CD4-positive, alpha-beta T cell (primary cell): ENCODE measurements at regions not wholly inside any gene's neighbourhood (a gene's known extent, or its start where the extent isn't known, plus 50 kb on each side); places are given as distances from the start of the nearest gene placed in this dataset.

ENCODE experiments used
- ATAC-seq: fragments of 200-7000 bp; cut with Tn5 transposase; one replicate; pipeline ENCODE4 v1.10.0; 2022; ENCODE audit warnings: mild to moderate bottlenecking; ENCODE audit not compliant: poor library complexity
- CTCF ChIA-PET: fragments of 350-600 bp; sonication (Branson Sonifier 250); formaldehyde crosslinking; loops from one replicate; lab custom pipeline; 2021; ENCODE audit warnings: antibody characterized with exemption, inconsistent platforms; lab: Charles Lee
- POLR2A ChIA-PET: fragments of 350-600 bp; sonication (Branson Sonifier 250); formaldehyde crosslinking; loops from one replicate; lab custom pipeline; 2021; ENCODE audit warnings: antibody characterized with exemption, inconsistent platforms; lab: Charles Lee
- DNase-seq, 14 experiments: peaks; one replicate each; pipeline ENCODE4 v3.0.0-alpha.2; 2013 to 2020; ENCODE audit warnings: mixed read lengths in 2 of 14
- H3K27ac ChIP-seq, 2 donors: one replicate each; pipeline versions ENCODE4 v1.5.1 to v1.7.0; 2013; ENCODE audit warnings: low read length in 2 of 2, low read depth in 1 of 2, mild to moderate bottlenecking in 1 of 2
- H3K27me3 ChIP-seq, 2 experiments: 1 replicate in 1 of 2; 2 replicates in 1 of 2; pipeline versions ENCODE4 v1.6.1 to v1.7.0; 2013; ENCODE audit warnings: low read length in 2 of 2, control low read depth in 1 of 2, mild to moderate bottlenecking in 1 of 2, moderate library complexity in 1 of 2; ENCODE audit not compliant: insufficient read depth in 2 of 2, control insufficient read depth in 1 of 2
- H3K36me3 ChIP-seq: one replicate; pipeline ENCODE4 v1.6.1; 2013; ENCODE audit warnings: low read length, control low read depth; ENCODE audit not compliant: insufficient read depth
- H3K4me1 ChIP-seq: one replicate; pipeline ENCODE4 v1.6.1; 2013; ENCODE audit warnings: low read length, control low read depth; ENCODE audit not compliant: insufficient read depth
- H3K4me3 ChIP-seq: one replicate; pipeline ENCODE4 v1.5.1; 2013; ENCODE audit warnings: mild to moderate bottlenecking, low read length, moderate library complexity
- H3K9me3 ChIP-seq, 2 experiments: 1 replicate in 1 of 2; 2 replicates in 1 of 2; pipeline versions ENCODE4 v1.6.1 to v1.7.0; 2013; ENCODE audit warnings: low read length in 2 of 2, mild to moderate bottlenecking in 2 of 2, control low read depth in 1 of 2, moderate library complexity in 1 of 2; ENCODE audit not compliant: control insufficient read depth in 1 of 2, insufficient read depth in 1 of 2
- H3K27ac Mint-ChIP-seq: one replicate; pipeline ENCODE4 v1.8.0; 2020; ENCODE audit warnings: mixed read lengths
- H3K27me3 Mint-ChIP-seq: one replicate; pipeline ENCODE4 v1.8.0; 2021; ENCODE audit warnings: mixed read lengths
- H3K36me3 Mint-ChIP-seq: one replicate; pipeline ENCODE4 v1.8.0; 2021; ENCODE audit warnings: low read depth, mixed read lengths
- H3K4me1 Mint-ChIP-seq: one replicate; pipeline ENCODE4 v1.8.0; 2021; ENCODE audit warnings: low read depth, mixed read lengths
- H3K4me3 Mint-ChIP-seq: one replicate; pipeline ENCODE4 v1.8.0; 2020; ENCODE audit warnings: mild to moderate bottlenecking, mixed read lengths
- H3K9me3 Mint-ChIP-seq: one replicate; pipeline ENCODE4 v1.8.0; 2020; ENCODE audit warnings: mixed read lengths
- intact Hi-C, 2 experiments: fragments of 100-400 bp; cut with DNase I in 1 of 2; cut with micrococcal nuclease in 1 of 2; formaldehyde crosslinking; loops; one replicate each; pipeline versions ENCODE4 v1.15.1 to v1.9.0; 2023 to 2025; cut with DNase I, micrococcal nuclease
- TF ChIP-seq, protein P1 (sequence below): fragments of 200-600 bp; IDR thresholded peaks from one replicate; pipeline ENCODE4 v1.8.0; 2022; ENCODE audit warnings: antibody characterized with exemption, mild to moderate bottlenecking

DNA sequence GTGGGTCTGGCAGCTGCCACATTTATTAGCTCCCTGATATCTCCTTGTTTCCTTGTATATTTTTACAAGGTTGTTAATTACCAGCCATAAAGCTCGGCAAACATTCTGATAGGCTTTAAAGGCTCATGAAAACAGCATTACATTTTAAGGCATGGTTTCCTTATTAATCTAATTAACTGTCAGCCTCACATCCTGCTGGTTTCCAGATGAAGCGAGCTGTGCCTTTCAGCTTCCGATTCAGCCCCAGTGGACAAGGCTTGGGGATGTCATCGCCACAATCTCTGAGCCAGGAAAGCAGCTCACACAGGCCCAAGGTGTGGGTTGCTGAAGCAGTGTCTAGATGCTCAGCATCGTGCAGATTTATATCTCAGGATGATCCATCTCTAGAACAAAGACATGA lies 66.0 kb upstream of the RALY start:
- H3K9me3 Mint-ChIP-seq, result no peaks in the 10 kb centered on the region
- Histone ChIP-seq H3K4me1 (no peaks in the 10 kb centered on the region), H3K27me3 (no peaks in the 10 kb centered on the region), H3K27ac (no peak overlapping the region), H3K9me3 (no peaks in the 10 kb centered on the region), H3K36me3 (no peaks in the 10 kb centered on the region), H3K4me3 (no peak overlapping the region)
- no peaks in the 10 kb centered on the region for H3K4me1 Mint-ChIP-seq
- DNase-seq (no peak), ATAC-seq (no peak)
- no peaks in the 10 kb centered on the region for H3K27me3 Mint-ChIP-seq
- H3K27ac Mint-ChIP-seq, result no peak overlapping the region
- intact Hi-C loops, result no loop called here
- H3K4me3 Mint-ChIP-seq, result no peak overlapping the region
- TF ChIP-seq, protein P1, sequence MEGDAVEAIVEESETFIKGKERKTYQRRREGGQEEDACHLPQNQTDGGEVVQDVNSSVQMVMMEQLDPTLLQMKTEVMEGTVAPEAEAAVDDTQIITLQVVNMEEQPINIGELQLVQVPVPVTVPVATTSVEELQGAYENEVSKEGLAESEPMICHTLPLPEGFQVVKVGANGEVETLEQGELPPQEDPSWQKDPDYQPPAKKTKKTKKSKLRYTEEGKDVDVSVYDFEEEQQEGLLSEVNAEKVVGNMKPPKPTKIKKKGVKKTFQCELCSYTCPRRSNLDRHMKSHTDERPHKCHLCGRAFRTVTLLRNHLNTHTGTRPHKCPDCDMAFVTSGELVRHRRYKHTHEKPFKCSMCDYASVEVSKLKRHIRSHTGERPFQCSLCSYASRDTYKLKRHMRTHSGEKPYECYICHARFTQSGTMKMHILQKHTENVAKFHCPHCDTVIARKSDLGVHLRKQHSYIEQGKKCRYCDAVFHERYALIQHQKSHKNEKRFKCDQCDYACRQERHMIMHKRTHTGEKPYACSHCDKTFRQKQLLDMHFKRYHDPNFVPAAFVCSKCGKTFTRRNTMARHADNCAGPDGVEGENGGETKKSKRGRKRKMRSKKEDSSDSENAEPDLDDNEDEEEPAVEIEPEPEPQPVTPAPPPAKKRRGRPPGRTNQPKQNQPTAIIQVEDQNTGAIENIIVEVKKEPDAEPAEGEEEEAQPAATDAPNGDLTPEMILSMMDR, result no peak
- POLR2A ChIA-PET, result no interaction called here
- CTCF ChIA-PET, result no interaction called here
- no peaks in the 10 kb centered on the region for H3K36me3 Mint-ChIP-seq

GRCh38 chr20:33929917-33930316 lies 63.8 kb upstream of the RALY start:
- intact Hi-C loops, result loop anchor here in 1 of 2 experiments (5.0 kb wide), 2 partner anchors 142 to 197 kb away; no protein-coding TSS in a partner anchor
- POLR2A ChIA-PET, result no interaction called here

DNA sequence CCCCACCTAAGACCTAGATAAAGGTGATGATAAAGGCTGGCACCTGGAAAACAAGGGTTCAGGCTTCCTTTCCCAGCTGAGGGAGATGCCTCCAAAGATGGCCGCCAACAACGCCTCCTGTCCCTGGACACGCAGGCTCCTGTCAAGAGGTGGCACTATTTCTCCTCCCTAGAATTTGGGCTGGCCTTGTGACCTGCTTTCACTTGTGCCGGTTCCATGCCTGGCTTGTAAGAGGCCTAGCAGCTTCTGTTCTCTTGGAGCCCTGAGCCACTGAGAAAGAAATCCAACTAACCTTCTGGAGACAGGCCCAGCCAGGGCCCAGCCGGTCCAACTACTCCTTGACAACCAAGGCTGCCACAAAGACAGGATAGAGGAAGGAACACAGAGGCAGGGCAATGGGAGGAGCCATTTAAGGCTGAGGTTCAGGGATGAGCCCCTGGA lies 60.2 kb upstream of the RALY start:
- Mint-ChIP-seq H3K27ac (no peak overlapping the region), H3K4me3 (no peak overlapping the region), H3K36me3 (no peaks in the 10 kb centered on the region), H3K9me3 (no peaks in the 10 kb centered on the region), H3K4me1 (no peaks in the 10 kb centered on the region), H3K27me3 (no peaks in the 10 kb centered on the region)
- DNase-seq (peak; percentile 16 to 78 (median 38)), ATAC-seq (peak; percentile 68)
- POLR2A ChIA-PET, result no interaction called here
- Histone ChIP-seq H3K27me3 (no peaks in the 10 kb centered on the region), H3K36me3 (no peaks in the 10 kb centered on the region), H3K4me3 (no peak overlapping the region), H3K9me3 (no peaks in the 10 kb centered on the region), H3K4me1 (peaks cover 2% of the 10 kb centered on the region), H3K27ac (no peak overlapping the region)
- intact Hi-C loops, result loop anchor here (1.0 to 5.0 kb wide), 4 partner anchors 137 to 196 kb away; no protein-coding TSS in a partner anchor
- TF ChIP-seq, protein P1, result peak; percentile 27
- CTCF ChIA-PET, result interaction anchor here (1.4 to 1.5 kb wide), 2 partner anchors 89 to 135 kb away, joined by 4 to 11 read pairs; no protein-coding TSS in a partner anchor

More at GRCh38 chr20:33929917-33930316, 63.8 kb upstream of the RALY start:
- DNase-seq (no peak), ATAC-seq (no peak)
- H3K27ac Mint-ChIP-seq, result no peak overlapping the region
- no peaks in the 10 kb centered on the region for H3K9me3 Mint-ChIP-seq
- Histone ChIP-seq H3K4me3 (no peak overlapping the region), H3K27ac (no peak overlapping the region), H3K27me3 (no peaks in the 10 kb centered on the region), H3K9me3 (no peaks in the 10 kb centered on the region), H3K36me3 (no peaks in the 10 kb centered on the region), H3K4me1 (peaks cover 2% of the 10 kb centered on the region)
- H3K27me3 Mint-ChIP-seq, result no peaks in the 10 kb centered on the region
- TF ChIP-seq, protein P1, result no peak
- H3K4me1 Mint-ChIP-seq, result no peaks in the 10 kb centered on the region
- CTCF ChIA-PET, result no interaction called here
- H3K4me3 Mint-ChIP-seq, result no peak overlapping the region
- H3K36me3 Mint-ChIP-seq, result no peaks in the 10 kb centered on the region
